ENCODE measurements at regions not wholly inside any gene's neighbourhood (a gene's known extent, or its start where the extent isn't known, plus 50 kb on each side); places are given as distances from the start of the nearest gene placed in this dataset.

GRCh38 chr9:28976250-28976649, 1403.0 kb upstream of the C9orf72 start:
- H3K4me3 ChIP-seq (ENCODE audit: low read depth, low read length, poor library complexity, severe bottlenecking): no peak overlapping the region
- H3K27me3 ChIP-seq (ENCODE audit: insufficient read depth, low read length): no peaks in the 10 kb centered on the region
- no peak overlapping the region for H3K27ac ChIP-seq (ENCODE audit: low read depth, low read length, poor library complexity, severe bottlenecking)
- no peak overlapping the region for H3K9ac ChIP-seq (ENCODE audit: low read length)
- no peak overlapping the region for H3K4me2 ChIP-seq (ENCODE audit: low read length)
- H3K4me1 ChIP-seq (ENCODE audit: insufficient read depth, low read length, severe bottlenecking): no peaks in the 10 kb centered on the region
- H3K36me3 ChIP-seq (ENCODE audit: insufficient read depth, low read length): no peaks in the 10 kb centered on the region
- H3K9me2 ChIP-seq (ENCODE audit: low read depth, low read length): no peaks in the 10 kb centered on the region
- no peaks in the 10 kb centered on the region for H3F3A ChIP-seq (ENCODE audit: insufficient read depth, low read length)
- no peak for TF ChIP-seq CTCF (IDR thresholded peaks at IDR 0.05; ENCODE audit: low read length)
- no peaks in the 10 kb centered on the region for H3K9me3 ChIP-seq (ENCODE audit: low read length)
- H4K20me1 ChIP-seq (ENCODE audit: insufficient read depth, low read length): no peaks in the 10 kb centered on the region
- no peak overlapping the region for H2AFZ ChIP-seq (ENCODE audit: low read length)
- H3K79me2 ChIP-seq (ENCODE audit: insufficient read depth, low read length): no peaks in the 10 kb centered on the region

GRCh38 chr9:28976684-28977083, 1403.4 kb upstream of the C9orf72 start:
- H3K4me1 ChIP-seq (ENCODE audit: insufficient read depth, low read length, severe bottlenecking): no peaks in the 10 kb centered on the region
- no peak overlapping the region for H3K4me3 ChIP-seq (ENCODE audit: low read depth, low read length, poor library complexity, severe bottlenecking)
- H3K27ac ChIP-seq (ENCODE audit: low read depth, low read length, poor library complexity, severe bottlenecking): no peak overlapping the region
- H3F3A ChIP-seq (ENCODE audit: insufficient read depth, low read length): no peaks in the 10 kb centered on the region
- no peak overlapping the region for H2AFZ ChIP-seq (ENCODE audit: low read length)
- H3K9ac ChIP-seq (ENCODE audit: low read length): no peak overlapping the region
- H3K79me2 ChIP-seq (ENCODE audit: insufficient read depth, low read length): no peaks in the 10 kb centered on the region
- H4K20me1 ChIP-seq (ENCODE audit: insufficient read depth, low read length): no peaks in the 10 kb centered on the region
- H3K9me2 ChIP-seq (ENCODE audit: low read depth, low read length): no peaks in the 10 kb centered on the region
- no peaks in the 10 kb centered on the region for H3K9me3 ChIP-seq (ENCODE audit: low read length)
- no peaks in the 10 kb centered on the region for H3K27me3 ChIP-seq (ENCODE audit: insufficient read depth, low read length)
- TF ChIP-seq CTCF (IDR thresholded peaks at IDR 0.05; ENCODE audit: low read length) (no peak), EZH2 (IDR thresholded peaks at IDR 0.05; ENCODE audit: borderline replicate concordance, low read length) (no peak)
- H3K4me2 ChIP-seq (ENCODE audit: low read length): no peak overlapping the region
- no peaks in the 10 kb centered on the region for H3K36me3 ChIP-seq (ENCODE audit: insufficient read depth, low read length)

- no peaks in the 10 kb centered on the region for H3K4me1 ChIP-seq (ENCODE audit: insufficient read depth, low read length, severe bottlenecking)
- no peaks in the 10 kb centered on the region for H3K27me3 ChIP-seq (ENCODE audit: insufficient read depth, low read length)
- no peaks in the 10 kb centered on the region for H3K79me2 ChIP-seq (ENCODE audit: insufficient read depth, low read length)
- H3K27ac ChIP-seq (ENCODE audit: low read depth, low read length, poor library complexity, severe bottlenecking): no peak overlapping the region
- no peaks in the 10 kb centered on the region for H3K9me3 ChIP-seq (ENCODE audit: low read length)
- no peak overlapping the region for H3K4me3 ChIP-seq (ENCODE audit: low read depth, low read length, poor library complexity, severe bottlenecking)
- TF ChIP-seq EZH2 (IDR thresholded peaks at IDR 0.05; ENCODE audit: borderline replicate concordance, low read length): no peak
- TF ChIP-seq CTCF (IDR thresholded peaks at IDR 0.05; ENCODE audit: low read length): no peak
- H2AFZ ChIP-seq (ENCODE audit: low read length): no peak overlapping the region
- no peaks in the 10 kb centered on the region for H3K9me2 ChIP-seq (ENCODE audit: low read depth, low read length)
- no peaks in the 10 kb centered on the region for H4K20me1 ChIP-seq (ENCODE audit: insufficient read depth, low read length)
- H3F3A ChIP-seq (ENCODE audit: insufficient read depth, low read length): no peaks in the 10 kb centered on the region
- H3K36me3 ChIP-seq (ENCODE audit: insufficient read depth, low read length): no peaks in the 10 kb centered on the region
- H3K4me2 ChIP-seq (ENCODE audit: low read length): no peak overlapping the region
- H3K9ac ChIP-seq (ENCODE audit: low read length): no peak overlapping the region
Measured at GRCh38 chr9:28981129-28981528, 1407.8 kb upstream of the C9orf72 start.
